Cardiac septum (tissue), 1 donor: ENCODE measurements at regions not wholly inside any gene's neighbourhood (a gene's known extent, or its start where the extent isn't known, plus 50 kb on each side); places are given as distances from the start of the nearest gene placed in this dataset.

Experiments used
- DNase-seq: peaks from one replicate; pipeline ENCODE4 v3.0.0-alpha.2; 2020; ENCODE audit warnings: low spot score
- intact Hi-C: fragments of 100-400 bp; cut with DNase I; formaldehyde crosslinking; loops from one replicate; pipeline ENCODE4 v1.14.0; 2022
- donor health status: DM: no; HTN: no; CAD: no.

DNA sequence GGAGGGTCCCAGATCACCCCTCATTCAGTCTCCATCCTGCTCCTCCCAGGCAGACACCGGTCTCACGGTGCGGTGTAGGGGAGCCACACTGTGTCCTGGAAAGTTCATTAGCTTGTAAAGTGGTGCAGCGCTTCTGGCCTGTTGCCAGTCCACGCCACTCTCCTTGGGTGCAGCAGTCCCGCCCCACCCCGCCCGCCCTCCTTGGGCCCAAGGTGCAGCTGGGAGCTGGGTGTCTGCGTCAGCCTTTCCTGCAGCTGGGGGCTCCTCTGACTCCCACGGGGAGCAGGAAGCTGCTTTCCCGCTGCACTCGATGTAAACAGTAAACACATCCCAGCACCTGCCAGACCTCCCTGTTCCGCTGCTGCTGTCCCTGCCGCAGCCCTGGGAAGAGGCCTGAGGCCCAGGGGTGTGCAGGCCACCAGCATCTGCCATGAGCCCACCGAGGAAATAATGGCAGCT, 53.8 kb upstream of the ASB18 start:
- intact Hi-C loops, result no loop called here
- no peak for DNase-seq

DNA sequence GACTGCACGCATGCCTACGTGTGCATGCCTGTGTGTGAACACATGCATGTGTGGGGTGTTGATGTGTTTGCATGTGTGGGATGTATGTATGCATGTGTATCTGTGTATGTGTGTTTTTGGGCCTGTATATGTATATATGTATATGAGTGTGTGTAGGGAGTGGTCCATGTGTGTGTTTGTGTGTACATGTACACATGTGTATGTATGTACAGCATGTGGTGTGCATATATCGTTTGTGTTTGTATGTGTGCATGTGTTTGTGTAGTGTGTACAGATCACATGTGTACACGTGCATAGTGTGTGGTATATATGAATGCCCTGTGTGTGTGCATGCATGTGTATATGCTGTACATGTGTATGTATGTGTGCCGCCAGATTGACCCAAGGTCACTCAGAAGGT, 54.2 kb upstream of the ASB18 start:
- intact Hi-C loops, result no loop called here

GRCh38 chr2:236319036-236319435, 54.8 kb upstream of the ASB18 start:
- intact Hi-C loops, result no loop called here
- DNase-seq, result no peak

More for the DNA sequence above, 54.2 kb upstream of the ASB18 start:
- no peak for DNase-seq

- no peak for DNase-seq
- intact Hi-C loops, result no loop called here
These were observed 57.2 kb upstream of the ASB18 start for GRCh38 chr2:236321415-236321814.

DNA sequence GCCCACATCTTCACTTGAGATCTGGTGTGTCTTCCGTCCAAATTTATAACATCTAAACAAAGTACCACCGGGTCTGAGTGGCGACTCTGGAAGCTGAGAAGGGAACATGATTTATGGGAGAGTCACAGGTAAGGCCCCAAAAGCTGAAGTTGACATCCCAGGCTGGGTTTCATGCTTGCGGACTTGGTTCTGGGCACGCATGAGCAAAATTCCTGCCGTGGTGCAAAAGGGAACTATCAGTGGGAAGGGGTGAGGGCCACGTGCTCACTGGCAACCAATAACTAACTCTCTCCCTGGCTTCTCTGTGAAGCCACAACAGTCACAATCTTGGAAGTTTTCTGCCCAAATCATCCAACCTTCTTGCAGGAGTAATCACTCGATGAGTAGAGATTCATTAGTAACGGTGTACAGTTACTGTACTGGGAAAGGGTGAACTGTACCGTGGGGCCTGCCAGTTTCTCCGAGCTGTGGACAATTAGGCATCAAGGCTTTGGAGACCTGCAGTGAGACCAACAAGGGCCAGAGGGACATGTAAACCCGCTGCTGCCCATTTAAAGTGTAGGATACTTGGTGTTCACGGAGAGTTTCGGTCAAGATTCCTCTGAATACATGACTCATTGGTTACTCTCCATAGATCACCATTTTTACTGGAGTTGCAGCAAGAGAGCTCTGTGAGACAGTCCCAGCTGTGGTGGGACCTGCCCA, 69.4 kb upstream of the ASB18 start:
- intact Hi-C loops, result no loop called here
- DNase-seq, result no peak

DNA sequence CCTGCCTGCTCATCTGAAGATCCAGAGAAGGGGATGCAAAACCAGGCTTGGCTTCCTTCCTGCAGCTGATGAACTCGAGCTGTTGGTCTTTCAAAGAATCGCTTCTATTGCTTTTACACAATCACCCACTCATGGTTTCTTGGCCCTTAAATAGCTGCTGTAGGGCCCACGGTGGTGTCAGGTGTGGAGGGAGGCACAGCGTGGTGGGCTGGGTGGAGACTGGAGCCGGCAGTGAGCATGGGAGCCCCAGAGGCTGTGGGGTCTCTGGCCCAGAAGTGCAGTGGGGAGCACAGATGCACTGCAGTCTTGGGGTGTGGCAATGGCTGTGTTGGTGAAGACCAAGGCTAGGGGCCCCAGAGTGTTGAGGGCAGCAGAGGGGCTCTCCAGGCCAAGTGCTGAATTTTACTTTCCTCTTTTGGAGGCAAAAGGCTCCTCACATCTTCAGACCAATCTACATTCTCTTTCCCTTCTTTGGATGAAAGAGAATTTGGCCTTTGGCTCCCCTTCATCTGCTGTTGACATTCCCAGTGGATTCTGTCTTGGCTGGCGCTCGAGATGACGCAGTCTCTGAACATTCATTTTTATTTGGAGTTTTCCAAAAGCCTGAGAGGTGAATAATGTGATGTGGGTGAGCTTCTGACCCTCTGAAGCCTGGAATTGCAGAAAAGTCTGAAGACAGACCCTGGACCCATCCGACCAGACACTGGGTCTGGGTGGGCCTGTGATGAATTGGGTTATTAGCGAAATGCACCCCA, 70.1 kb upstream of the ASB18 start:
- intact Hi-C loops, result no loop called here
- DNase-seq, result no peak

DNA sequence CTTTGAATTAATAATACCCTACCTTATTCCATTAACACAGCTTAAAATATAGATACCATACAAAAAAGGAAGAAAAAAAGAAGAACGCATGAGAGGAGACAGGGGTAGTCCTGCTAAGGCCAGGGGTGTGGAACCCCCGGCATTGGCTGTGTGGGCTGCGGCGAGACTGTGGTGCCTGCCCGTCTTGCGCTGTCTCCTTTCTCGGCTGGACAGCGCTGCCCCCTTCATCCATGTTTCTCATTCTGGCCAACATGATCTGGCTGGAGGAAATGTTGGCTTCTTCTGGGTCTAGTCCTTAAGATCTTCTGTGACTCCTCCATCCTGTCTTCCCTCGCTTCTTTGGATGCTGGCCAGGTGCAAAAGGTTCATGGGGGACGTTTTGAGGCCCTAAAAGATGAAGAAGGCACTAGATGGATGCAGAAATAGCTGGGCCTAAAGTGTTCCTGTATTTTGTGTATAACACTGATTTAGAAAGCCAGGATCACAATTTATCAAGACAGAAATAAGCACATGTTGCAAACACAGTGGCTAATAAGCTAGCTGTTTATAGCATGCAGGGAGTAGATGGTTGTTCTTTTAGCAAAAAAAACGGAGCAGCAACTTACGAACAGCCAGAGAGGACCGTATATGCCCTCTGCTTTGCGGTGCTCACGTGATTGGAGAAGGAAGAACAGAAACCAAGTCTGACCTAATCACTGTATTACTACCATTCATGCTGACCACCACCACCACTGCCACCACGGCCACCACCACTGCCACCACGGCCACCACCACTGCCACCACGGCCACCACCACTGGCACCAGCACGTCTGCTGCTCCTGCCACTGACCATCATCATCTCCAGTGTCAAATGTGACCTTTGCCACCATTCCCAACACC, 71.7 kb upstream of the ASB18 start:
- intact Hi-C loops, result no loop called here

GRCh38 chr2:236336575-236337464, 72.6 kb upstream of the ASB18 start:
- no peak for DNase-seq

More for the DNA sequence above, 71.7 kb upstream of the ASB18 start:
- no peak for DNase-seq

DNA sequence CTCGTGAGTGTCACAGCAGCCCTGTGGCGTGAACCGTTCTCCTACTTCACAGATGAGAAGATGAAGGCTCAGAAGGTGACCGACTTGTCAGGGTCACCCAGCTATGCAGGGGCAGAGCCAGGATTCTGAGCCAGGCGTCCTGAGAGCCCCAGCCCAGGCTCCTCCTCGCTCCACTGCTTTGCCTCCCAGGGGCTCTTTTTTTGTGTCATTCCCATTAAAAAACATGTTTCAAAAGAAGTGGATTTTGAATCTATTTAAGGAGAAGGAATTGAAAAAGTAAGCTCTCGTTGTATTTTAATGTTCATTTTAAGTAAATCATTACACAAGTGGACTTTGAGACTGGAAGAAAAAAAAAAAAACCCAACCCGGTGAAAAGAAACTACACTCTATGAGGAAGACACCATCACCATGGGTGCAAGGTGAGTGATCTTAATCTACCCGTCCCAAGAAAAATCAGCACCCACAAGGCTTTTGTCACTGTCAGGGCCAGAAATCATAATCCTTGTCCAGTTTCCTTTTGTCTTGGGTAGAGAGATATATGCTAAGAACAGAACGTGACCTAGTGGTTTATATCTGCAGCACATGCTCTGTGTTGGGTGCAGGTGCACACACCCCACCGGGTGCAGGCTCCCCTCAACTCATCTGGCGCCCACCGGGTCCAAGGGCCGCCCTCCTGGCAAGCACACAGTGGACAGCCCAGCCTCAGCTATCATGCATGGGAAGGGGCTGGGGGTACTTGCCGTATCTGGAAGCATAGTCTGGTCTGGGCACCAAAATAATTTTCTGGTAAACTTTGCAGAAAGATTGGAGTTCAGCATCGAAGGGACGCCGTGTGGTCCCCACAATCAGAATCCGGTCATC, 73.5 kb upstream of the ASB18 start:
- no peak for DNase-seq
- intact Hi-C loops, result no loop called here

More at GRCh38 chr2:236336575-236337464, 72.6 kb upstream of the ASB18 start:
- intact Hi-C loops, result no loop called here

GRCh38 chr2:236338495-236339184, 74.4 kb upstream of the ASB18 start:
- intact Hi-C loops, result no loop called here
- DNase-seq, result no peak

DNA sequence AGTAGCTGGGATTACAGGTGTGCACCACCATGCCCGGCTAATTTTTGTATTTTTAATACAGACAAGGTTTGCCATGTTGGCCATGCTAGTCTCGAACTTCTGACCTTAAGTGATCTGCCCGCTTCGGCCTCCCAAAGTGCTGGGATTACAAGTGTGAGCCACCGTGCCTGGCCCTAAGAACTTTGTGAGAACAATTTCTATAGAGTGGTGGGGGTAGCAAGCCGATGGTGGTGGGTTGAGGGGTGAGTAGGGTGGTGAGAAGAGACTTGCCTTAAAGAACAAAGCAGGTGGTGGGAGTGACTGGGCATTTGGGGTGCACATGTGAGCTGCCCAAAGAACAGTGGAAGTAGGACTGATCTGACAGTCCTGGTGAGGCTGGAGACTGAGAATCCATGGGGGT, 76.0 kb upstream of the ASB18 start:
- intact Hi-C loops, result no loop called here
- no peak for DNase-seq

DNA sequence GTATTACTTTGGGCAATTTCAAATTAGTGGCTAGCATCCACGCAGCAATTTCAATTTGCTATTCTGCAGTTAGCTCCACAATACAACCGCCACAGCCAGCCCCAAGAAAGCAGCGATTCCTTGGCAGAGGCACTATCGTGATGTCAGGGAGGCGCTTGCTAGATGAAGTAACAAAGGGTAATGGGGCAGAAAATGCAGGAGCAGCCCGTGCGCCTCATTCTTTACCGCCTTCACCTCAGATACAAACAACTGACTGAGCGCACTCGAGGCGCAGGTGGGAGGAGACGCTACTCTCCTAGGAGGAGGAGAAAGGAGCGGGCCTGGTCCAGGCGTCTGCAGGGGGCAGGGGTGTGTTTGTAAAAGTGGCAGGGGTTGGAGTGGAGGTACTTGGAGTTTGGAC, 76.9 kb upstream of the ASB18 start:
- no peak for DNase-seq

DNA sequence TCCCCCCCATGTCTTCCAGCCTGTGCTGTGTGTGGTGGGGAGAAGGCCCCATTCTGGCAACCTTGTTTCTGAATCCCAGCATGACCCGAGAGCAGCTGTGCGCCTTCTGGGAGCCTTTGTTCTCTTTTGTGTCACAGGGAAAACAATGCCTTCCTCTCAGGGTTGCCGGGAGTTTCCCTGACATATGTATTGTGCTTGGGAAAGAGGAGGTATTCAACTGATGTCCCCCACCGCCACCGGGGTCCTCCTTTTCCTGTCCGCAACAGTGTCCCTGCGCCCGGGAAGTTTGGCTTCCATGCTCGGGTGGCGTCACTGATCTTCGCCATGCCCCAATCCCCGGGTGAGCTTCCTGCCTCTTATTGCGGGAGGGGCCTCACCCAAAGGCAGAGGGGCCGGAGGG, 77.5 kb upstream of the ASB18 start:
- DNase-seq, result no peak
- intact Hi-C loops, result no loop called here

More for the DNA sequence above, 76.9 kb upstream of the ASB18 start:
- intact Hi-C loops, result no loop called here

DNA sequence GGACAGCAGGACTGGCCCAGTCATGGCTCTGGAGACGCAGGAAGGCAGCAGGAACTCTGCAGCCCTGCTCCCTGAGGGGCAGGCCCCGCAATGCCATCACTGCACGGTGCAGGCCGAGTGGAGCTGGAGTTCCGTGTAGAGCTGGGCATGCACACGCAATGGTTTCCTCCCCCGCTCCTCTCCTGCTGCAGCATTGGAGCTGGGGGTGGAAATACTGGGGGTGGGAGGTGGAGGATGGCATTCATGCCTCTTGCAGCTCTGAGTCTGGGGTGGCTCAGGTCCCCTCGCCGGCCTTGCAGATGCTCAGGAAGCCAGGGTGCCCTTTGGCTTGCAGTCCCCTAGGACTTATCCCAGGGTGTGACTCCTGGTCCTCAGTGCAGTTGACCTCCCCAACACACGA, 78.3 kb upstream of the ASB18 start:
- intact Hi-C loops, result no loop called here
- no peak for DNase-seq

DNA sequence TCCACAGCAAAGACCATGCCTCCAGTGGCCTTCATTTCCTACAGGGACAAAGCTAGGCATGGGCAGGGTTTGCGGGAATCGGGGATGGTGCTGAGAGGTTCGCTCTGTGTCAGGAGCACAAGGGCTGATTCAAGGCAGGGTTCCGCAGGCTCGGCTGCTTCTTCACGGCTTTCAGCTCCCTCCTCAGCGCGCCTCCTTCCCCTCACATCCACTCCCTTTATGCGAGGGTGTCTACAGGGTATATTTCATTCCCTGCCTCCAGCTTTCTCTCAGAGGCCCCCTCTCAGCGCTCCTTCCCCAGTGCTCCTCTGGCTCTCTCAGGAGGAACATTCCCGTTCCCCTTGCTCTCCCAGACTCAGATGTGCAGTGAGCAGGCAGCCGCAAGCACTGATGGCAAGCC, 78.7 kb upstream of the ASB18 start:
- intact Hi-C loops, result no loop called here

GRCh38 chr2:236343400-236344161, 79.4 kb upstream of the ASB18 start:
- DNase-seq, result no peak
- intact Hi-C loops, result no loop called here

More for the DNA sequence above, 78.7 kb upstream of the ASB18 start:
- DNase-seq, result no peak

DNA sequence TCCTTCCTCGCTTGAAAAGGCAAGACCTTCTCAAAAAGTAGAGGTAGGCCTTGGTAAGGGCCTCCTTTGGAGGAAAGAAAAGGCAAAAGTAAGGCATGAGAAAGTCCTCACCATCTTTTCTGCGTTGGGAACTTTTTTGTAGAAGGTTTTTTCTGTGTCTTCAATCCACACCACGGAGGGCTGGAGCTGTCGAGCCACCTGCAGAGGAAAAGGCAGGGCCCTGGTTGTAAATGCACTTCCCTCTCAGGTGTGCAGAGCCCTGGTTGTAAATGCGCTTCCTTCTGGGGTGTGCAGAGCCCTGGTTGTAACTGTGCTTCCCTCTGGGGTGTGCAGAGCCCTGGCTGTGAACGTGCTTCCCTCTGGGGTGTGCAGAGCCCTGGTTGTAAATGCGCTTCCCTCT, 80.2 kb upstream of the ASB18 start:
- intact Hi-C loops, result no loop called here
- DNase-seq, result no peak
